SK-N-SH (cell line): ENCODE measurements at regions not wholly inside any gene's neighbourhood (a gene's known extent, or its start where the extent isn't known, plus 50 kb on each side); places are given as distances from the start of the nearest gene placed in this dataset.

Experiments
- CHD2 ChIP-seq: fragments of 150-350 bp; IDR thresholded peaks from 2 replicates; pipeline ENCODE4 v1.6.1; 2018; ENCODE audit warnings: low read length; ENCODE audit not compliant: partially characterized antibody
- CTCF ChIP-seq: fragments of 200-600 bp; sonication (generic); IDR thresholded peaks from 2 replicates; pipeline ENCODE4 v1.6.1; 2017; ENCODE audit warnings: antibody characterized with exemption, mild to moderate bottlenecking, moderate library complexity
- EP300 ChIP-seq, 2 experiments: IDR thresholded peaks; 2 replicates each; pipeline versions ENCODE4 v1.4.0 to v1.6.1; 2012; ENCODE audit warnings: borderline replicate concordance in 1 of 2, low read depth in 1 of 2, low read length in 1 of 2
- MAX ChIP-seq: IDR thresholded peaks from 2 replicates; pipeline ENCODE4 v1.4.0; 2012; ENCODE audit warnings: low read depth
- PBX3 ChIP-seq: IDR thresholded peaks from 2 replicates; pipeline ENCODE4; 2012
- POLR2AphosphoS5 ChIP-seq: IDR thresholded peaks from 2 replicates; pipeline ENCODE4 v1.6.1; 2012; ENCODE audit warnings: low read depth, low read length
- REST ChIP-seq: IDR thresholded peaks from 2 replicates; pipeline ENCODE4 v1.6.1; 2012; ENCODE audit warnings: mild to moderate bottlenecking, low read depth, low read length, moderate library complexity
- RXRA ChIP-seq: IDR thresholded peaks from 2 replicates; pipeline ENCODE4 v1.4.0; 2012; ENCODE audit warnings: low read depth, mild to moderate bottlenecking, borderline replicate concordance
- SIN3A ChIP-seq: IDR thresholded peaks from 2 replicates; pipeline ENCODE4 v1.6.1; 2012; ENCODE audit warnings: low read depth, mild to moderate bottlenecking, low read length, moderate library complexity, borderline replicate concordance
- TEAD4 ChIP-seq: IDR thresholded peaks from 2 replicates; pipeline ENCODE4 v1.4.0; 2012; ENCODE audit warnings: mild to moderate bottlenecking, borderline replicate concordance; ENCODE audit not compliant: insufficient read depth
- YY1 ChIP-seq: IDR thresholded peaks from 2 replicates; pipeline ENCODE4 v1.4.0; 2012; ENCODE audit warnings: low read depth, mild to moderate bottlenecking
- ZBTB33 ChIP-seq: IDR thresholded peaks from 2 replicates; pipeline ENCODE4 v1.4.0; 2012; ENCODE audit warnings: low read depth, borderline replicate concordance
- TF ChIP-seq, protein P1 (sequence below): IDR thresholded peaks from 2 replicates; pipeline ENCODE4 v1.4.0; 2012; ENCODE audit warnings: low read depth, borderline replicate concordance

DNA sequence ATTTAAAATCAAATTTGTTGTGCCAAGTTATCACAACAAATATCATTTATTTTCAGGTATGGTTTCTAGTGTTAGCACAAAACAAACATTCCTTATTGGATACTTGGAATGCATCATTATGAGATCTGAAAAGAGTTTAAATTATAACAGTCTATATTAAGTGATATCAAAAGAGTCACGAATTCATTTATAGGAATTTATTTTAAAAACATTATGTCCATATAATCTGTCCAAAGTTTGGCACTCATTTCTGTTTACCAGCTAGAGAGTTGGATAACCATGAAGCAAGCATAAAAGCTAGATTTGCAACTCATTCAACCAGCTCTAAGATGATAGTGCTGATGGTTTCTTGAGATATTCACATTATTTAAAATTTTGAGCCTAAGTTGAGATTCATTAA, 453.2 kb downstream of the DOK5 start:
- no peak for TF ChIP-seq REST
- TF ChIP-seq MAX = no peak
- no peak for TF ChIP-seq CHD2
- no peak for TF ChIP-seq CTCF
- no peak for TF ChIP-seq TEAD4
- TF ChIP-seq SIN3A = no peak
- no peak for TF ChIP-seq YY1
- TF ChIP-seq, protein P1, sequence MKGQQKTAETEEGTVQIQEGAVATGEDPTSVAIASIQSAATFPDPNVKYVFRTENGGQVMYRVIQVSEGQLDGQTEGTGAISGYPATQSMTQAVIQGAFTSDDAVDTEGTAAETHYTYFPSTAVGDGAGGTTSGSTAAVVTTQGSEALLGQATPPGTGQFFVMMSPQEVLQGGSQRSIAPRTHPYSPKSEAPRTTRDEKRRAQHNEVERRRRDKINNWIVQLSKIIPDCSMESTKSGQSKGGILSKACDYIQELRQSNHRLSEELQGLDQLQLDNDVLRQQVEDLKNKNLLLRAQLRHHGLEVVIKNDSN = no peak
- no peak for TF ChIP-seq EP300 (IDR thresholded peaks at IDR 0.05; ENCODE audit: borderline replicate concordance in 1 of 2, low read depth in 1 of 2, low read length in 1 of 2)
- no peak for TF ChIP-seq POLR2AphosphoS5
- TF ChIP-seq PBX3 = no peak
- no peak for TF ChIP-seq ZBTB33
- no peak for TF ChIP-seq RXRA
